Muscle layer of colon (tissue), 2 donors: ENCODE measurements at regions not wholly inside any gene's neighbourhood (a gene's known extent, or its start where the extent isn't known, plus 50 kb on each side); places are given as distances from the start of the nearest gene placed in this dataset.

ENCODE experiments used
- H3K27ac ChIP-seq: one replicate; pipeline ENCODE4 v1.7.0; 2013; ENCODE audit warnings: low read depth, mild to moderate bottlenecking, low read length, moderate library complexity
- H3K27me3 ChIP-seq, 2 donors: one replicate each; pipeline ENCODE4 v1.7.0; 2013; ENCODE audit warnings: low read length in 2 of 2, mild to moderate bottlenecking in 2 of 2; ENCODE audit not compliant: insufficient read depth in 2 of 2, control insufficient read depth in 1 of 2
- H3K36me3 ChIP-seq: one replicate; pipeline ENCODE4 v1.7.0; 2013; ENCODE audit warnings: mild to moderate bottlenecking, low read length; ENCODE audit not compliant: insufficient read depth
- H3K4me1 ChIP-seq: one replicate; pipeline ENCODE4 v1.7.0; 2013; ENCODE audit warnings: mild to moderate bottlenecking, low read length; ENCODE audit not compliant: insufficient read depth
- H3K4me3 ChIP-seq, 2 donors: one replicate each; pipeline ENCODE4 v1.7.0; 2013; ENCODE audit warnings: low read length in 2 of 2, low read depth in 1 of 2, mild to moderate bottlenecking in 1 of 2, moderate library complexity in 1 of 2
- H3K9ac ChIP-seq: one replicate; pipeline ENCODE4 v1.7.0; 2013; ENCODE audit warnings: low read length
- H3K9me3 ChIP-seq: one replicate; pipeline ENCODE4 v1.7.0; 2013; ENCODE audit warnings: mild to moderate bottlenecking, low read length
- donor health status: abdominal sarcoma.
- donor health status: Adenocarcinoma of cecum.

DNA sequence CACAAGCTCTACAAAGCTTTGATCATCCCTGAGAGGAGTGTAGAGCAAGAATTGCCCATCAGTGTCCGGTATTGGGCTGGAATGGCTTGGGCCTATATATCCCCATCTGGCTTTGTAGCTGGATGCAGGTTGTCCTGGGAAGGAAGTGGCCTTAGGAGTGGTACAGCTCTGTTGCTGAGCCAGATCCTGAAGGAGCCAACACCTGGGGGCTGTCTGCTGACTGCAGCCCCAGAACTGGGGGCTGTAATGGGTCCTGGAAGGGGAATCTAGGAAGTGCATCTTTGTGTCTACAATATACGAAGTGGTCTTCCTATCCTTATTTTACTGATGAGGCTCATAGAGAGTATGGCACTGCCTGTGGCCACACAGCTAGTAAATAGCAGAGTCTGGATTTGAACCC, 145.9 kb downstream of the CDC5L start:
- no peak overlapping the region for H3K4me3 ChIP-seq
- no peaks in the 10 kb centered on the region for H3K27me3 ChIP-seq

DNA sequence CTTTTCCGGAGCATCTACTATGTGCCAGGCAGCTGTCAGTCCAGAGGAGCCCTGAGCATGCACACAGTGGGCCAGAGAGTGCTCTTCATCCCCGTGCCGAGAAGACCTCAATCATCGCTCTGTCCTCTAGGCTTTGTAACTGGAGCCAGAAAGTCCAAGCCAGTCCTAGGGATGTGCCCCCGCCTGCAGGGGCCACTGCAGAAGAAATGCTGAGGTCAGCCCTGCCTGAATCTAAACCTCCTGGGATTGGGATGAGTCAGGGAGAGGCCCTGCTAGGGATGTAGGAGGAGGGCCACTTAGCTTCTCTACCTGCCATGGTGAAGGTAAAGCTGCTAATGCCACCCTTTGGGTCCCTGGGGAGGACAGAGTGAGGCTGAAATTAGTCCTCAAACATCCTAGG, 146.8 kb downstream of the CDC5L start:
- Histone ChIP-seq H3K9ac (no peak overlapping the region), H3K27me3 (no peaks in the 10 kb centered on the region), H3K9me3 (no peaks in the 10 kb centered on the region), H3K27ac (no peak overlapping the region), H3K4me1 (no peaks in the 10 kb centered on the region), H3K4me3 (no peak overlapping the region), H3K36me3 (no peaks in the 10 kb centered on the region)

More for the DNA sequence above, 145.9 kb downstream of the CDC5L start:
- Histone ChIP-seq H3K4me1 (no peaks in the 10 kb centered on the region), H3K9me3 (no peaks in the 10 kb centered on the region), H3K36me3 (no peaks in the 10 kb centered on the region), H3K27ac (no peak overlapping the region), H3K9ac (no peak overlapping the region)

DNA sequence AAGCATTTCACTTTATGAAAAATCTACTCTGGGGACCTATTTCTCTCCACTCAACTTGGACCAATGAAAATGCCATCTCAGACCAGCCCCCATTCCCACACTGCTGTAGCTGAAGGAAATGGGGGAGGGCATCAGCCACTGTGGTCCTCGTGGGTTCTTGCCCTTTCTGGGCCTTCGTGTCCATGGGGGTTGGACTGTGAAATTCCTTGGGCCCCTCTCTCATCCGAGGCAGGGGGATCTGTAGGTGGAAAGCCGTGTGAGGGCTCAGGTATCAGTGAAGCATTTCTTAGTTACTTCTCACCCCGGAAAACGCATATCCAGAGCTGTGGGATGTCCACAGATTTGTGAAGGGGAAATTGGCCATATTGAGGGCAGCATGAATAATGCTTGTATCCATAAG, 147.9 kb downstream of the CDC5L start:
- H3K4me3 ChIP-seq: no peak overlapping the region
- H3K9me3 ChIP-seq: no peaks in the 10 kb centered on the region
- H3K36me3 ChIP-seq: no peaks in the 10 kb centered on the region
- no peaks in the 10 kb centered on the region for H3K27me3 ChIP-seq
- H3K4me1 ChIP-seq: no peaks in the 10 kb centered on the region
- H3K9ac ChIP-seq: no peak overlapping the region
- H3K27ac ChIP-seq: no peak overlapping the region

DNA sequence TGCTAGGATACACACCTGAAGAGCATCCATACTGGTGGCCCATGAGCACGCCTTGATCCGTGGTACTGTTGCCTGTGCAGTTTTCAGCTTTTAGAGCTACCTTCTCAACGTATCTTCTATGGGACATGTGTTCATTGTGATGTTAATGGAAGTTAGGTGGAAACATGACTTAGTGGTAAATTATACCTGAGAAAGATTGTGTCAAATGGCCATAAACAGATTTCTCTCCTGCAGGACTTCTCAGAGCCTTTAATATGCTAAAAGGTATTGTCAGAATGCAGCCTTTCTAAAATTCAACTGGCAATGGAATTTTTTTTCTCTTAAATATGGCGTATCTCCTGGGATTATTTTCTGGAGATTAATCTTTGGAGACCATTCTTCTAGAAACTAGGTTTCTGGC, 148.5 kb downstream of the CDC5L start:
- H3K4me1 ChIP-seq: no peaks in the 10 kb centered on the region
- no peak overlapping the region for H3K9ac ChIP-seq
- H3K36me3 ChIP-seq: no peaks in the 10 kb centered on the region
- no peak overlapping the region for H3K27ac ChIP-seq
- H3K4me3 ChIP-seq: no peak overlapping the region
- no peaks in the 10 kb centered on the region for H3K27me3 ChIP-seq
- no peaks in the 10 kb centered on the region for H3K9me3 ChIP-seq

DNA sequence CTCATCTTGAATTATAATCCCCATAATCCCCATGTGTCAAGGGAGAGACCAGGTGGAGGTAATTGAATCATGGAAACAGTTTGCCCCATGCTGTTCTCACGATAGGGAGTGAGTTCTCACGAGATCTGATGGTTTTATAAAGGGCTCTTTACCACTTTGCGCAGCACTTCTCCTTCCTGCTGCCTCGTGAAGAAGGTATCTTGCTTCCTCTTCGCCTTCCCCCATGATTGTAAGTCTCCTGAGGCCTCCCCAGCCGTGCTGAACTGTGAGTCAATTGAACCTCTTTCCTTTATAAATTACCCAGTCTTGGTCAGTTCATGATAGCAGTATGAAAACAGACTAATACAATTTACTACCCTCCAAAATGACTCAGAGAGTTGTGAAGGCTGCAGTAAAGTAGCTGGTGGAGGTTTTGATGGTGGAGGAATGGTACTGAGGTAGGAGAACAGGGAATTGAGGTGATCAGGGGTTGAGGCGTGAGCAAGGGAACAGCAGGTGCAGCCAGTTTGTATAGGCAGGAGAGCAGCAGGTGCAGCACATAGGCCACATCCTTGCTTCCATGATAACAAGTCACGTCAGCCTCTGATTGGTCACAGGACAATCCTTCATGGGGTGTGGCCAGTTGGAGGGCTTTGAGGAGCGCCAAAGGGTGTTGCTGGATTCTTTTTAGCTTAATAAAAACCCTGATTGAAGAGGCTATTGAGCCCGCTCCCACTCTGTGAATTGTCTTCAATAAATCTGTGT, 150.0 kb downstream of the CDC5L start:
- no peak overlapping the region for H3K9ac ChIP-seq
- H3K9me3 ChIP-seq: no peaks in the 10 kb centered on the region
- H3K36me3 ChIP-seq: no peaks in the 10 kb centered on the region
- no peaks in the 10 kb centered on the region for H3K4me1 ChIP-seq
- no peaks in the 10 kb centered on the region for H3K27me3 ChIP-seq
- no peak overlapping the region for H3K27ac ChIP-seq
- H3K4me3 ChIP-seq: no peak overlapping the region

DNA sequence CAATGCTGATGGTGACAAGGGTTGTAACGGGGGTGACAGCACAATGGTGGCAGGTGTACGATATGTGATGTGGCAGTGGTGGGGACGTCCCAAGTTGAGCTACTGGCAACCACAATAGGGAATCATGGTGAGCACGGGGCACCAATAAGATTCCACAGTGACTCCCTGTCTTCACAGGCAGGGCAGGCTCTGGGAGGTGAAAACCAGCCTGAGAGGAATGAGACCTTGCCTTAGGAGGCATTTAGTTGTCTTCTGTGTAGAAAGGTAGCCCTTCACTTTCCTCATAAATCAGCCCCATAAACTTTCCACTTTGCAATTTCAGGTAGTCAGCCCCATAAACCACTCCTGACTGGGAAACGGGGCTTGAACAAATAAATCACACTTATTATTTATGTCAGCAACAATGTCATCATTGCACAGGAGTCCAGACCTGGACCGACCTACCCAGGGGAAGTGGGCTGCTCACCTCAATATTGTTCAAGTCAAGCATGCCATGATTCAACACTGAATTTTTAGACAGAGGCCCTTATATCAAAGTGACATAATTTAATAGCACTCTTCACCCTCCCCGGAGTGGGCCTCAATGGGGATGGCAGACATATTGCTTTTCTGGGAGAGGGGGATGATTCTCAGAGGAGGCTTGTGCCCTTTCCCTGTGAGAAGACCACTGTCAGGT, 150.8 kb downstream of the CDC5L start:
- Histone ChIP-seq H3K36me3 (no peaks in the 10 kb centered on the region), H3K27me3 (no peaks in the 10 kb centered on the region), H3K4me1 (no peaks in the 10 kb centered on the region), H3K4me3 (no peak overlapping the region), H3K27ac (no peak overlapping the region), H3K9ac (no peak overlapping the region), H3K9me3 (no peaks in the 10 kb centered on the region)

DNA sequence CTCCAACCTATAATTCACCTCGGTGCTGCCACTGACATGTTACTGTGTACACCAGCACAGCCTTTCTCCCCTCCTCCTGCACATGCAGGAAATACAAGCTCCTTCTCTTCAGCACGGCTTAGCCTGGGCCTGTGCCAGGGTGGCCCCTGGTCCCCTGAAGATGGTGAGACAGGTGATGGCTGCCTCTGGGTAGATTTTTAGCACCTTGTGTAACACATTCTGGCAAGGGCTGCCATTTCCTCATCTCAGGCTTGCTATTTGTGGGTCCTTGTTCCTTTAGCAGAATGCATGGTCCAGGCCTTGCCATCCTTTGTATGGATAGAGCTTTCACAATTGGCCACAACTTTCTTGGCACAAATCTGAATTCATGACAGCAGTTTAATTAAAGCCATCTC, 151.3 kb downstream of the CDC5L start:
- H3K9ac ChIP-seq: no peak overlapping the region
- H3K4me1 ChIP-seq: no peaks in the 10 kb centered on the region
- H3K9me3 ChIP-seq: no peaks in the 10 kb centered on the region
- H3K36me3 ChIP-seq: no peaks in the 10 kb centered on the region
- no peak overlapping the region for H3K27ac ChIP-seq
- no peak overlapping the region for H3K4me3 ChIP-seq
- H3K27me3 ChIP-seq: no peaks in the 10 kb centered on the region

DNA sequence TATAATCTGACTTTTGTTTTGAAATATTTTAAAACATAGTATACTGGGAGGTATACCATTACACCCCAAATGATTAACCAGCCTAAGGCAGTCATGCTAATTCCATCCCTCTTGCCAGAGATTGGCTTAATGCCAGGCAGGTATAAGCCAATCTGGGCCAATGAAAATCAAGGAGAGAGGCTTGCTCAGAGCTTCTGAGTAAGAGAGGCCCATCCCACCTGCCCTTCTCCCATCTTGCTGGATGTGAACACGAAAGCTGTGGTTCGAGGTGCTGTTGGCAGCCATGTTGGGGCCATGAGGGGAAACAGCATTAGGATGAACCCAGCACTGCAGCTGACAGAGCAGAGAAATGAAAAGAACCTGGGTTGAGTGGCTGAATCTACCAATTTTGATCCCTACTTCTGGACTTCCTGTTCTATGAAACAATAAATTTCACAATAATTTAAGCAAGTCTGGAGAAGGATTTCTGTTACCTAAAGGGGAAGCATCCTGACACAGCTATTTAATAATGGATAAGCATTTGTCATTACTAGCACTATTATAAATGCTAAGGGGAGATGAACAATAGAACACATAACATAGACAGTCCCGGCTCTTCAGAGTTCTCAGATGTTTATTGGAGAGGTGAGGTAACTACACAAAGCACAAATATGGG, 152.3 kb downstream of the CDC5L start:
- no peaks in the 10 kb centered on the region for H3K9me3 ChIP-seq
- no peaks in the 10 kb centered on the region for H3K36me3 ChIP-seq
- no peak overlapping the region for H3K27ac ChIP-seq
- no peaks in the 10 kb centered on the region for H3K4me1 ChIP-seq
- H3K27me3 ChIP-seq: no peaks in the 10 kb centered on the region
- H3K9ac ChIP-seq: no peak overlapping the region
- no peak overlapping the region for H3K4me3 ChIP-seq

DNA sequence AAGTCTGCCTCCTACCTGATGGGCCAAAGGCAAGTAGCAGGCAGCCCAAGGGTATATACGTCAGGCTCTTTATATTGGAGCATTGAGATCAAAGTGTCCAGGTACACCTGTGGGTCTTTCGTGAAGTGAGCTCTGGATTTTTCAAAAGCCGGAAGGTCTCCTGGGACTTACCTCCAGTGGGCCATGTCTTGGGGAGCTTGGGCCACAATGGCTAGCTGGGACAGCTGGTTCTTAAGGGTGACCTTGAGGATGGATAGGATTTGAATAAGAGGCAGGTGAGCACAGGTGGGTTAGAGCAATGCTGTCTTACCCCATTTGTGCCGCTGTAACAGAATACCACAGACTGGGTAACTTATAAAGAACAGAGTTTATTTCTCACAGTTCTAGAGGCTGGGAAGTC, 153.4 kb downstream of the CDC5L start:
- no peaks in the 10 kb centered on the region for H3K9me3 ChIP-seq
- H3K27ac ChIP-seq: no peak overlapping the region
- H3K27me3 ChIP-seq: no peaks in the 10 kb centered on the region
- H3K4me3 ChIP-seq: no peak overlapping the region
- no peaks in the 10 kb centered on the region for H3K4me1 ChIP-seq
- H3K36me3 ChIP-seq: no peaks in the 10 kb centered on the region
- H3K9ac ChIP-seq: no peak overlapping the region

DNA sequence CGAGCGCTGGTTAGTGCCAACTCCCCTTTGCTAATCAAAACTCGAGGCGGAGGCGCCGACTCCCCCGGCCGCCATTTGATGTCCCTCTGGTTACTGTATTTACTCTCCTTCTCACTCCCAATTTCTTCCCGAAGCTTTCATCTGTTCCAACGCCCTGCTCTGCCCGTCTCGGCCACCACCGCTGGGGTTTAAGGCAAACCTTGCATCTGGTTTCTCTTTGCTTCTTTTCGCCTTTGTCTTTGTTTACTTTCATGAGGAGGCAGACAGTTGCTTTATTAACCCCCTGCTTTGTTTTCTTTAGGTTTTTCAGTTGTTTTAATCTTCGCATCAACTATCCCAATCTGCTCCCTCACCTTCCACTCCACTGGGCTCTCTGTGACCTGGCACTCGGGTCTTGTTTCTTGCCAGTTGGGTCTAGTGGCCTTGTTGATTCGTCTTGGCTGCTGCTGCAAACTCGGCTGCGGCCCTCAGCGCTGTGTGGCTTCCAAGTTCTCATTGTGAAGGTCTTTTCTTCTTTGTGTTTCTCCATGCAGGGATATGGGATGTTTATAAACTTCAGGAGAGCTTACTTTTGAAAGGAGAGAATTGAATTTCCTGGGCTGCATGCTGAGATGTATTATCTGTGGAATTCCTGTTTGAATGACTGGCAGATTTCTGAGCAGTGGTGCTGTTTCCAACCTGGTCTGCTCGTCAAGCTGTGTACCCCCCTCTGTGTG, 155.1 kb downstream of the CDC5L start:
- Histone ChIP-seq H3K27ac (no peak overlapping the region), H3K36me3 (no peaks in the 10 kb centered on the region), H3K4me1 (no peaks in the 10 kb centered on the region), H3K9me3 (no peaks in the 10 kb centered on the region), H3K9ac (no peak overlapping the region), H3K27me3 (no peaks in the 10 kb centered on the region), H3K4me3 (no peak overlapping the region)

DNA sequence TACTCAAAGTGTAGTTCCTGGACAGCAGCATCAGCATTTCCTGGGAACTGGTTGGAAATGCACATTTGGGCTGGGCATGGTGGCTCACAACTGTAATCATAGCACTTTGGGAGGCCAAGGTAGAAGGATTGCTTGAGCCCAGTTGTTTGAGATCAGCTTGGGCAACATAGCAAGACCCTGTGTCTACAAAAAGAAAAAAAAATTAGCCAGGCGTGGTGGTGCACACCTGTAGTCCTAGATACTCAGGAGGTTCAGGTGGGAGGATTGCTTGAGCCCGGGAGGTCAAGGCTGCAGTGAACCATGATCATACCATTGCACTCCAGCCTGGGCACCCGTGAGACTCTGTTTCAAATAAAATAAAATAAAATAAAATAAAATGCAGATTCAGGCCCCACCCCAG, 156.2 kb downstream of the CDC5L start:
- no peak overlapping the region for H3K4me3 ChIP-seq
- H3K36me3 ChIP-seq: no peaks in the 10 kb centered on the region
- no peaks in the 10 kb centered on the region for H3K27me3 ChIP-seq
- no peak overlapping the region for H3K27ac ChIP-seq
- H3K4me1 ChIP-seq: no peaks in the 10 kb centered on the region
- H3K9me3 ChIP-seq: no peaks in the 10 kb centered on the region
- no peak overlapping the region for H3K9ac ChIP-seq
